SU-DHL-6 (cell line): ENCODE measurements at regions not wholly inside any gene's neighbourhood (a gene's known extent, or its start where the extent isn't known, plus 50 kb on each side); places are given as distances from the start of the nearest gene placed in this dataset.

Experiments
- H2AFZ ChIP-seq: fragments of 200-600 bp; sonication (generic); 2 replicates; pipeline ENCODE4 v1.6.1; 2014; ENCODE audit warnings: low read depth, mild to moderate bottlenecking, moderate library complexity, mixed read lengths, antibody characterized with exemption, low read length; ENCODE audit not compliant: severe bottlenecking
- H3F3A ChIP-seq: fragments of 200-600 bp; shearing (Covaris generic); 2 replicates; pipeline ENCODE4 v1.6.0; 2016; ENCODE audit warnings: antibody characterized with exemption, mild to moderate bottlenecking; ENCODE audit not compliant: insufficient read depth
- H3K27ac ChIP-seq: fragments of 200-600 bp; sonication (generic); 2 replicates; pipeline ENCODE4 v1.5.1; 2016; ENCODE audit warnings: low read depth, mild to moderate bottlenecking, low read length, moderate library complexity, mixed read lengths
- H3K27me3 ChIP-seq: fragments of 200-600 bp; sonication (generic), shearing (Covaris generic); 2 replicates; pipeline ENCODE4 v1.6.0; 2014; ENCODE audit warnings: mild to moderate bottlenecking, low read length
- H3K36me3 ChIP-seq: fragments of 200-600 bp; sonication (generic); 2 replicates; pipeline ENCODE4 v1.6.1; 2014; ENCODE audit warnings: mild to moderate bottlenecking, low read length, mixed read lengths
- H3K4me2 ChIP-seq: fragments of 300-600, 200-600 bp; shearing (Covaris generic), sonication (generic); 2 replicates; pipeline ENCODE4 v1.6.0; 2014; ENCODE audit warnings: low read length, low read depth, mild to moderate bottlenecking; ENCODE audit not compliant: poor library complexity, severe bottlenecking
- H3K4me3 ChIP-seq: fragments of 200-600 bp; sonication (generic); 2 replicates; pipeline ENCODE4 v1.5.1; 2014; ENCODE audit warnings: antibody characterized with exemption, low read length, mild to moderate bottlenecking, mixed read lengths; ENCODE audit not compliant: insufficient read depth, poor library complexity, severe bottlenecking
- H3K79me2 ChIP-seq: fragments of 200-600 bp; sonication (generic); 2 replicates; pipeline ENCODE4 v1.6.1; 2014; ENCODE audit warnings: mild to moderate bottlenecking, low read length, moderate library complexity; ENCODE audit not compliant: insufficient read depth
- H3K9ac ChIP-seq: fragments of 200-600 bp; sonication (generic); 2 replicates; pipeline ENCODE4 v1.7.0; 2014; ENCODE audit warnings: mild to moderate bottlenecking, low read length
- H3K9me2 ChIP-seq: fragments of 200-600 bp; sonication (generic); replicated peaks from 2 replicates; pipeline ENCODE4 v1.6.1; 2014; ENCODE audit warnings: low read length; ENCODE audit not compliant: insufficient read depth
- H3K9me3 ChIP-seq: fragments of 200-600 bp; sonication (generic); 2 replicates; pipeline ENCODE4 v1.6.1; 2014; ENCODE audit warnings: low read length, mixed read lengths; ENCODE audit not compliant: insufficient read depth
- H4K20me1 ChIP-seq: fragments of 200-600 bp; sonication (generic); 2 replicates; pipeline ENCODE4 v1.6.1; 2014; ENCODE audit warnings: low read depth, mild to moderate bottlenecking, antibody characterized with exemption, low read length, moderate library complexity, mixed read lengths
- EZH2phosphoT487 ChIP-seq: fragments of 200-600 bp; sonication (generic), shearing (Covaris generic); conservative IDR thresholded peaks from 2 replicates; pipeline ENCODE4 v1.6.1; 2018; ENCODE audit warnings: mild to moderate bottlenecking, antibody characterized with exemption, low read length, moderate library complexity, mixed read lengths
- TF ChIP-seq, protein P1 (sequence below): fragments of 200-600 bp; sonication (generic); IDR thresholded peaks from one replicate; pipeline ENCODE4 v1.5.1; 2017; ENCODE audit warnings: antibody characterized with exemption, mild to moderate bottlenecking, low read length, moderate library complexity; ENCODE audit not compliant: insufficient read depth, poor library complexity, severe bottlenecking

DNA sequence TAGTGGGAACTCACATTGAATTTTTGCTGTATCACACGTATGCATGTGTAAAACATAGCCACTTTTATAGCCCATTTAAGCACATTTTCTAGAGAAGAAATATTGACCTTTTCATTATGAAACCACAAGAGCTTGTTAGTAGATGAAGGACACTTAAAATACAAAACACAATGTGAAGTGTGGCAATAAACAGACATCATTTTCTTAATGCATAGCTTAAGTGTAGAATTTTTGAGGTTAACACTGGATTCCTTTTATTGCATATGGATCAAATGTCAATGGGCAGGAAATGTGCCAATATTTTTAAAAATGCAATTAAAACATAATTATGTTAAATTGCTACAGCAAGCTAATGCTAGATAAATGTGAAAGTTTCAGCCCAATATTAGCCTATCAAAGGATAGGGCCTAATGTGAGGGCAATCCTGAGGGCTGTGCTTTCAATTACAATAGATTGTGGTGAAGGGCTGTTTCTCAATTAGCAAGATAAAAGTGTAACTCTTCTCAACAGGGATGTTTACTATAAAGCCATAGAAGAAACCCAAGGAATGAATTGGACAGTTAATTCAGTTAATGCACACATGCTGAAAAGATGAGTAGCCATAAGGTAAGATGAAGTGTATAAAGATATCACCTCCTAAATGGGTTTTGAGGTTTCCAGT, 489.0 kb upstream of the CDIN1 start:
- no peak overlapping the region for H2AFZ ChIP-seq
- no peak overlapping the region for H3K27ac ChIP-seq
- H3F3A ChIP-seq: no peaks in the 10 kb centered on the region
- no peak overlapping the region for H3K9ac ChIP-seq
- H3K4me3 ChIP-seq: no peak overlapping the region
- no peaks in the 10 kb centered on the region for H4K20me1 ChIP-seq
- H3K27me3 ChIP-seq: no peaks in the 10 kb centered on the region
- TF ChIP-seq EZH2phosphoT487: no peak
- TF ChIP-seq, protein P1, sequence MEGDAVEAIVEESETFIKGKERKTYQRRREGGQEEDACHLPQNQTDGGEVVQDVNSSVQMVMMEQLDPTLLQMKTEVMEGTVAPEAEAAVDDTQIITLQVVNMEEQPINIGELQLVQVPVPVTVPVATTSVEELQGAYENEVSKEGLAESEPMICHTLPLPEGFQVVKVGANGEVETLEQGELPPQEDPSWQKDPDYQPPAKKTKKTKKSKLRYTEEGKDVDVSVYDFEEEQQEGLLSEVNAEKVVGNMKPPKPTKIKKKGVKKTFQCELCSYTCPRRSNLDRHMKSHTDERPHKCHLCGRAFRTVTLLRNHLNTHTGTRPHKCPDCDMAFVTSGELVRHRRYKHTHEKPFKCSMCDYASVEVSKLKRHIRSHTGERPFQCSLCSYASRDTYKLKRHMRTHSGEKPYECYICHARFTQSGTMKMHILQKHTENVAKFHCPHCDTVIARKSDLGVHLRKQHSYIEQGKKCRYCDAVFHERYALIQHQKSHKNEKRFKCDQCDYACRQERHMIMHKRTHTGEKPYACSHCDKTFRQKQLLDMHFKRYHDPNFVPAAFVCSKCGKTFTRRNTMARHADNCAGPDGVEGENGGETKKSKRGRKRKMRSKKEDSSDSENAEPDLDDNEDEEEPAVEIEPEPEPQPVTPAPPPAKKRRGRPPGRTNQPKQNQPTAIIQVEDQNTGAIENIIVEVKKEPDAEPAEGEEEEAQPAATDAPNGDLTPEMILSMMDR: no peak
- H3K9me3 ChIP-seq: no peaks in the 10 kb centered on the region
- no peaks in the 10 kb centered on the region for H3K36me3 ChIP-seq
- H3K4me2 ChIP-seq: no peak overlapping the region
- H3K79me2 ChIP-seq: no peaks in the 10 kb centered on the region
- no peaks in the 10 kb centered on the region for H3K9me2 ChIP-seq

DNA sequence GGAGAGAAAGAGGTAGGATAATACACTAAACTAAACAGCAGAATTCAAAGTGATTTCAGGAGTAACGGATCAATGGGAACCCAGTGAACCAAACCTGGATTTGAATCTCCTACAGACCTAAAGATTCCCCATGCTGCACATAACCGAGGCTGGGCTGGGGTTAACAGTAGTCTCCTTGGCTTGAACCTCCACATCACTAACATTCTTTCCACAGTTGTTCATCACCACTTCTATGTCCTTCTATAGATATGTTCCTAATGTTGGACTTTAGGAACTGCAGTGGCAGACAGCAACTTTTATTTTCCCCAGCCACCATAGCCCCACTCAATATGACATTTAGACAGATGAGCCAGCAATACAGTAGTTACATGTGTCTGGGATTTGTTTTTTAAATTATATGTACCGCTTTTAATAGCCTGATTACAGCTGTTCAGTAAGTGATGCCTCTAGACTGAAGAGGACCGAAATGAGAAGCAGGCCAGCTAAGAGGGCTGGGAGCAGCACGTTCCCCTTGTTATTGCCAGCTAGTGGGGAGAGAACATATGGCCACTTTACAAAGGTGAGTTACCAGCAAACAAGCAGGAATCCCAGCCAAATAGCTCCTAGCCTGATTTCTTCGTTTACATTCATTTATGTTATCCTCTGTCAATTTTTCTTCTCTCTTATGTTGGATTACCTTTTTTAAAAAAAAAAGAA, 472.6 kb upstream of the CDIN1 start:
- no peak overlapping the region for H2AFZ ChIP-seq
- no peaks in the 10 kb centered on the region for H3K27me3 ChIP-seq
- no peaks in the 10 kb centered on the region for H3K79me2 ChIP-seq
- no peak overlapping the region for H3K9ac ChIP-seq
- H3K4me2 ChIP-seq: no peak overlapping the region
- no peak overlapping the region for H3K27ac ChIP-seq
- no peaks in the 10 kb centered on the region for H3K9me2 ChIP-seq
- no peaks in the 10 kb centered on the region for H3K36me3 ChIP-seq
- no peaks in the 10 kb centered on the region for H3K9me3 ChIP-seq
- no peak for TF ChIP-seq EZH2phosphoT487
- TF ChIP-seq, protein P1: no peak
- no peak overlapping the region for H3K4me3 ChIP-seq
- H4K20me1 ChIP-seq: no peaks in the 10 kb centered on the region
- no peaks in the 10 kb centered on the region for H3F3A ChIP-seq

DNA sequence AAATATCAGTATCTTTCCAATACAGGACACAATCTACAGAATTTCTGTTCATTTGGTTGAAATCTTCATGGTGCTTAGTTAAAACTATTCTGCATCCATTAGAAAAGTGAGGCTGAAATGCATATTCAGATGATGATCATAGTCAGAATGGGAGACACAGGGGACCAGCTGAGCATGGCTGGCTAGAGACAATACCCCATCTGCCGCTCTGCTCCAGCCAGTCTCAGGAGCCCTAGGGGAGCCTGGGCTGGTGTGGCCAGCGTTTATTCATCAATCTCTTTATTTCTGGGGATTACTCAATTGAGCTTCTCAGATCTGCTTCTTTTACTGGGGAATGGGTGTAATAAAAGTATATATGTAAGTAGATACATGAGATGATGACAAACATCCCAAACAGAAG, 470.9 kb upstream of the CDIN1 start:
- no peaks in the 10 kb centered on the region for H3K9me3 ChIP-seq
- no peaks in the 10 kb centered on the region for H4K20me1 ChIP-seq
- no peak overlapping the region for H2AFZ ChIP-seq
- no peak overlapping the region for H3K4me3 ChIP-seq
- no peak for TF ChIP-seq EZH2phosphoT487
- TF ChIP-seq, protein P1: no peak
- H3K4me2 ChIP-seq: no peak overlapping the region
- H3K36me3 ChIP-seq: no peaks in the 10 kb centered on the region
- no peak overlapping the region for H3K9ac ChIP-seq
- H3K27ac ChIP-seq: no peak overlapping the region
- no peaks in the 10 kb centered on the region for H3K79me2 ChIP-seq
- no peaks in the 10 kb centered on the region for H3K27me3 ChIP-seq
- no peaks in the 10 kb centered on the region for H3K9me2 ChIP-seq
- H3F3A ChIP-seq: no peaks in the 10 kb centered on the region
